HepG2 (cell line): ENCODE measurements at regions not wholly inside any gene's neighbourhood (a gene's known extent, or its start where the extent isn't known, plus 50 kb on each side); places are given as distances from the start of the nearest gene placed in this dataset.

Experiments used
- LRRFIP1 ChIP-seq: sonication (generic); formaldehyde crosslinking; conservative IDR thresholded peaks from 2 replicates; pipeline ENCODE4 v1.4.0; 2020; ENCODE audit warnings: missing genetic modification reagents
- POLR2A ChIP-seq, 2 experiments: IDR thresholded peaks; 2 replicates each; pipeline ENCODE4 v1.6.1; 2011; ENCODE audit warnings: low read depth in 2 of 2, low read length in 2 of 2, mild to moderate bottlenecking in 1 of 2, moderate library complexity in 1 of 2; ENCODE audit not compliant: insufficient read depth in 1 of 2
- ZNF512 ChIP-seq: sonication (generic); formaldehyde crosslinking; IDR thresholded peaks from 2 replicates; pipeline ENCODE4 v1.4.0; 2020; ENCODE audit warnings: mild to moderate bottlenecking, missing genetic modification reagents

DNA sequence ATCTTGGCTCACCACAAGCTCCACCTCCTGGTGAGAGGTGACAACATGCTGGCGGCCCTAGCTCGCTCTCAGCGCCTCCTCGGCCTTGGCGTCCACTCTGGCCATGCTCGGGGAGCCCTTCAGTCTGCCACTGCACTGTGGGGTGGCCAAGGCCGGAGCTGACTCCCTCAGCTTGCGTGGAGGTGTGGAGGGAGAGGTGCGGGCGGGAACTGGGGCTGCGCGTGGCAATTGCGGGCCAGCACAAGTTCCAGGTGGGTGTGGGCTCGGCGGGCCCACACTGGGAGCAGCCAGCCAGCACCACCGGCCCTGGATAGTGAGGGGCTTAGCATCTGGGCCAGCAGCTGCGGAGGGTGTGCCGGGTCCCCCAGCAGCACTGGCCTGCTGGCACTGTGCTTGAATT lies 275.7 kb upstream of the P2RY1 start:
- TF ChIP-seq POLR2A (IDR thresholded peaks at IDR 0.05; ENCODE audit: insufficient read depth in 1 of 2, low read depth in 2 of 2, low read length in 2 of 2): no peak
- no peak for TF ChIP-seq ZNF512 (CRISPR knock-in tag)
- no peak for TF ChIP-seq LRRFIP1 (CRISPR knock-in tag)
